H9 (cell line): ENCODE measurements at regions not wholly inside any gene's neighbourhood (a gene's known extent, or its start where the extent isn't known, plus 50 kb on each side); places are given as distances from the start of the nearest gene placed in this dataset.

ENCODE experiments used
- DNase-seq: peaks from one replicate; pipeline ENCODE4 v3.0.0-alpha.2; 2017
- H2AFZ ChIP-seq: one replicate; pipeline ENCODE4 v1.6.1; 2013; ENCODE audit warnings: mild to moderate bottlenecking, low read length, control low read depth, moderate library complexity
- H2AK5ac ChIP-seq: 2 replicates; pipeline ENCODE4 v1.6.1; 2013; ENCODE audit warnings: low read length, control low read depth, mixed read lengths; ENCODE audit not compliant: insufficient read length
- H2BK120ac ChIP-seq: one replicate; pipeline ENCODE4 v1.6.1; 2013; ENCODE audit warnings: low read depth, mild to moderate bottlenecking, low read length, control low read depth, inconsistent platforms; ENCODE audit not compliant: poor library complexity, severe bottlenecking
- H2BK12ac ChIP-seq: 2 replicates; pipeline ENCODE4 v1.6.1; 2013; ENCODE audit warnings: low read length, control low read depth, mixed read lengths, low read depth; ENCODE audit not compliant: insufficient read length
- H2BK15ac ChIP-seq: 2 replicates; pipeline ENCODE4 v1.6.1; 2013; ENCODE audit warnings: low read depth, low read length, control low read depth
- H2BK20ac ChIP-seq: one replicate; pipeline ENCODE4 v1.6.1; 2013; ENCODE audit warnings: low read depth, mild to moderate bottlenecking, low read length, control low read depth, inconsistent platforms; ENCODE audit not compliant: poor library complexity, severe bottlenecking
- H2BK5ac ChIP-seq: 2 replicates; pipeline ENCODE4 v1.6.1; 2013; ENCODE audit warnings: low read length, control low read depth, mixed read lengths; ENCODE audit not compliant: insufficient read length
- H3K14ac ChIP-seq: 2 replicates; pipeline ENCODE4 v1.6.1; 2013; ENCODE audit warnings: low read length, control low read depth; ENCODE audit not compliant: insufficient read depth
- H3K18ac ChIP-seq: 2 replicates; pipeline ENCODE4 v1.6.1; 2013; ENCODE audit warnings: low read depth, mild to moderate bottlenecking, mixed read lengths, low read length, control low read depth; ENCODE audit not compliant: insufficient read length
- H3K23ac ChIP-seq: 2 replicates; pipeline ENCODE4 v1.6.1; 2013; ENCODE audit warnings: low read length, control low read depth, mixed read lengths, low read depth; ENCODE audit not compliant: insufficient read length
- H3K23me2 ChIP-seq: 2 replicates; pipeline ENCODE4 v1.6.1; 2013; ENCODE audit warnings: low read depth, mild to moderate bottlenecking, mixed read lengths, low read length, control low read depth; ENCODE audit not compliant: insufficient read length, poor library complexity, severe bottlenecking
- H3K27ac ChIP-seq: 2 replicates; pipeline ENCODE4 v1.5.1; 2013; ENCODE audit warnings: low read length, control low read depth, mixed read lengths, low read depth; ENCODE audit not compliant: insufficient read length
- H3K27me3 ChIP-seq: 2 replicates; pipeline ENCODE4 v1.6.1; 2013; ENCODE audit warnings: low read length, control low read depth, inconsistent platforms; ENCODE audit not compliant: insufficient read depth
- H3K4ac ChIP-seq: 2 replicates; pipeline ENCODE4 v1.6.1; 2013; ENCODE audit warnings: low read depth, mild to moderate bottlenecking, control low read depth, inconsistent platforms, low read length, moderate library complexity
- H3K4me1 ChIP-seq: 2 replicates; pipeline ENCODE4 v1.6.1; 2013; ENCODE audit warnings: low read length, control low read depth, inconsistent platforms; ENCODE audit not compliant: insufficient read depth
- H3K4me2 ChIP-seq: 2 replicates; pipeline ENCODE4 v1.6.1; 2013; ENCODE audit warnings: low read length, control low read depth, mixed read lengths; ENCODE audit not compliant: insufficient read length, insufficient read depth
- H3K56ac ChIP-seq: 2 replicates; pipeline ENCODE4 v1.6.1; 2013; ENCODE audit warnings: low read depth, mild to moderate bottlenecking, mixed read lengths, low read length, control low read depth; ENCODE audit not compliant: insufficient read length
- H3K79me1 ChIP-seq: 2 replicates; pipeline ENCODE4 v1.6.1; 2013; ENCODE audit warnings: low read depth, mild to moderate bottlenecking, moderate library complexity, low read length, control low read depth, inconsistent platforms; ENCODE audit not compliant: insufficient read depth, poor library complexity, severe bottlenecking
- H3K79me2 ChIP-seq: 2 replicates; pipeline ENCODE4 v1.6.1; 2013; ENCODE audit warnings: low read length, control low read depth, inconsistent platforms; ENCODE audit not compliant: insufficient read depth
- H3K9ac ChIP-seq: 2 replicates; pipeline ENCODE4 v1.6.1; 2013; ENCODE audit warnings: low read length, control low read depth, mixed read lengths; ENCODE audit not compliant: insufficient read length; ENCODE audit errors: extremely low read depth
- H3K9me3 ChIP-seq: one replicate; pipeline ENCODE4 v1.6.1; 2013; ENCODE audit warnings: low read depth, low read length, inconsistent platforms; ENCODE audit not compliant: control insufficient read depth
- H3T11ph ChIP-seq: one replicate; pipeline ENCODE4 v1.6.1; 2013; ENCODE audit warnings: mild to moderate bottlenecking, low read length, control low read depth, inconsistent platforms
- H4K20me1 ChIP-seq: one replicate; pipeline ENCODE4 v1.6.1; 2013; ENCODE audit not compliant: control insufficient read depth, insufficient read length, insufficient read depth
- H4K5ac ChIP-seq: 2 replicates; pipeline ENCODE4 v1.6.1; 2013; ENCODE audit warnings: low read depth, mild to moderate bottlenecking, mixed read lengths, low read length, control low read depth; ENCODE audit not compliant: insufficient read length
- H4K8ac ChIP-seq: replicated peaks from 2 replicates; pipeline ENCODE4 v1.6.1; 2013; ENCODE audit warnings: low read length, control low read depth, mixed read lengths, low read depth; ENCODE audit not compliant: insufficient read length
- H4K91ac ChIP-seq: 2 replicates; pipeline ENCODE4 v1.6.1; 2013; ENCODE audit warnings: low read depth, mild to moderate bottlenecking, moderate library complexity, mixed read lengths, low read length, control low read depth; ENCODE audit not compliant: insufficient read length
- H3K27ac Mint-ChIP-seq, 3 experiments: 2 replicates in 2 of 3; 3 replicates in 1 of 3; pipeline ENCODE4 v1.8.0; 2020 to 2021; ENCODE audit warnings: mixed read lengths in 3 of 3, mild to moderate bottlenecking in 1 of 3, moderate library complexity in 1 of 3
- H3K27me3 Mint-ChIP-seq: 2 replicates; pipeline ENCODE4 v1.8.0; 2021; ENCODE audit warnings: low read depth, mild to moderate bottlenecking, moderate library complexity, mixed read lengths
- H3K36me3 Mint-ChIP-seq, 3 experiments: 2 replicates in 2 of 3; 3 replicates in 1 of 3; pipeline ENCODE4 v1.8.0; 2020 to 2021; ENCODE audit warnings: low read depth in 3 of 3, mixed read lengths in 3 of 3; ENCODE audit not compliant: insufficient read depth in 1 of 3
- H3K4me1 Mint-ChIP-seq, 2 experiments: 2 replicates each; pipeline ENCODE4 v1.8.0; 2020; ENCODE audit warnings: mixed read lengths in 2 of 2
- H3K4me3 Mint-ChIP-seq, 2 experiments: 2 replicates in 1 of 2; 3 replicates in 1 of 2; pipeline ENCODE4 v1.8.0; 2020 to 2021; ENCODE audit warnings: mild to moderate bottlenecking in 2 of 2, mixed read lengths in 2 of 2, moderate library complexity in 1 of 2
- H3K9me3 Mint-ChIP-seq, 2 experiments: 2 replicates in 1 of 2; 3 replicates in 1 of 2; pipeline ENCODE4 v1.8.0; 2020; ENCODE audit warnings: mild to moderate bottlenecking in 2 of 2, mixed read lengths in 2 of 2, moderate library complexity in 1 of 2
- WGBS: extraction: QIAGEN DNeasy Blood & Tissue Kit; methylation state at CpG from one replicate; pipeline ENCODE4 v1.1.7; 2013; ENCODE audit warnings: missing lambda C conversion rate, low lambda C conversion rate, mixed read lengths; ENCODE audit not compliant: insufficient read length; ENCODE audit errors: extremely low coverage; 5-methylcytosine and 5-hydroxymethylcytosine counted together
- TF ChIP-seq, protein P1 (sequence below): fragments of 200-600 bp; sonication (generic); conservative IDR thresholded peaks from 3 replicates; pipeline ENCODE4 v1.8.0; 2021; ENCODE audit warnings: antibody characterized with exemption, mild to moderate bottlenecking

DNA sequence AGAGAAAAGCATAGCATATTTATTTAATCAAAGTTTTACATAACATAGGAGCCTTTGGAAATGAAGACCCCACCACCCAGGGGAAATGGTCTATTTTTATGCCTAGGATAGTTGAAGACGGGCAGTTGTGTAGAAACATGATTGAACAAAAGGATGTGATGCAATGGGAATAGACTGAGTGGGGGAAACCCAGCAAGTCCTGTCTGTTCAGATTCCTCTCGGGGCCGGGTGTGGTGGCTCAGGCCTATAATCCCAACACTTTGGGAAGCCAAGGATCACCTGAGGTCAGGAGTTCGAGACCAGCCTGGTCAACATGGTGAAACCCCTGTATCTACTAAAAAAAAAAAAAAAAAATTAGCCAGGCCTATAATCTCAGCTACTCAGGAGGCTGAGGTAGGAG lies 298.3 kb downstream of the MATN1 start:
- no peak overlapping the region for H2BK120ac ChIP-seq
- H3K4me1 Mint-ChIP-seq = peaks cover 8 to 13% of the 10 kb centered on the region in 2 experiments

More for the DNA sequence above, 298.3 kb downstream of the MATN1 start:
- H3K27ac ChIP-seq = no peak overlapping the region
- H2AK5ac ChIP-seq = no peak overlapping the region
- TF ChIP-seq, protein P1, sequence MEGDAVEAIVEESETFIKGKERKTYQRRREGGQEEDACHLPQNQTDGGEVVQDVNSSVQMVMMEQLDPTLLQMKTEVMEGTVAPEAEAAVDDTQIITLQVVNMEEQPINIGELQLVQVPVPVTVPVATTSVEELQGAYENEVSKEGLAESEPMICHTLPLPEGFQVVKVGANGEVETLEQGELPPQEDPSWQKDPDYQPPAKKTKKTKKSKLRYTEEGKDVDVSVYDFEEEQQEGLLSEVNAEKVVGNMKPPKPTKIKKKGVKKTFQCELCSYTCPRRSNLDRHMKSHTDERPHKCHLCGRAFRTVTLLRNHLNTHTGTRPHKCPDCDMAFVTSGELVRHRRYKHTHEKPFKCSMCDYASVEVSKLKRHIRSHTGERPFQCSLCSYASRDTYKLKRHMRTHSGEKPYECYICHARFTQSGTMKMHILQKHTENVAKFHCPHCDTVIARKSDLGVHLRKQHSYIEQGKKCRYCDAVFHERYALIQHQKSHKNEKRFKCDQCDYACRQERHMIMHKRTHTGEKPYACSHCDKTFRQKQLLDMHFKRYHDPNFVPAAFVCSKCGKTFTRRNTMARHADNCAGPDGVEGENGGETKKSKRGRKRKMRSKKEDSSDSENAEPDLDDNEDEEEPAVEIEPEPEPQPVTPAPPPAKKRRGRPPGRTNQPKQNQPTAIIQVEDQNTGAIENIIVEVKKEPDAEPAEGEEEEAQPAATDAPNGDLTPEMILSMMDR = no peak
- H3K18ac ChIP-seq = no peak overlapping the region
- H3K27me3 Mint-ChIP-seq = peaks cover 5% of the 10 kb centered on the region
- H2BK12ac ChIP-seq = no peak overlapping the region
- no CpG with 5 or more reads among the region's 4 CpGs for WGBS
- H3K9ac ChIP-seq = no peak overlapping the region
- no peak overlapping the region for H2BK5ac ChIP-seq
- no peaks in the 10 kb centered on the region for H3K27me3 ChIP-seq
- no peak overlapping the region for H4K91ac ChIP-seq
- no peak for DNase-seq
- peak overlapping the region in 1 of 3 experiments; percentile 63; a peak in 1 of 7 replicates for H3K27ac Mint-ChIP-seq
- H3K4me3 Mint-ChIP-seq = no peak overlapping the region
- H2AFZ ChIP-seq = no peak overlapping the region
- no peak overlapping the region for H3K4ac ChIP-seq
- H4K8ac ChIP-seq = no peak overlapping the region
- no peak overlapping the region for H3K56ac ChIP-seq
- no peak overlapping the region for H3T11ph ChIP-seq
- no peaks in the 10 kb centered on the region for H3K79me1 ChIP-seq
- no peak overlapping the region for H4K5ac ChIP-seq
- no peak overlapping the region for H2BK15ac ChIP-seq
- H3K36me3 Mint-ChIP-seq = no peaks in the 10 kb centered on the region
- no peak overlapping the region for H3K14ac ChIP-seq
- no peaks in the 10 kb centered on the region for H4K20me1 ChIP-seq
- H3K23ac ChIP-seq = no peak overlapping the region
- H2BK20ac ChIP-seq = no peak overlapping the region
- no peaks in the 10 kb centered on the region for H3K23me2 ChIP-seq
- no peaks in the 10 kb centered on the region for H3K4me1 ChIP-seq
- no peaks in the 10 kb centered on the region; a peak in 1 of 5 replicates for H3K9me3 Mint-ChIP-seq
- no peaks in the 10 kb centered on the region for H3K9me3 ChIP-seq
- H3K4me2 ChIP-seq = no peak overlapping the region
- H3K79me2 ChIP-seq = no peaks in the 10 kb centered on the region
